K562 (cell line): ENCODE measurements at regions not wholly inside any gene's neighbourhood (a gene's known extent, or its start where the extent isn't known, plus 50 kb on each side); places are given as distances from the start of the nearest gene placed in this dataset.

Experiments
- CBX5 ChIP-seq: IDR thresholded peaks from 2 replicates; pipeline ENCODE4 v1.6.1; 2014; ENCODE audit warnings: low read depth, borderline replicate concordance
- CCAR2 ChIP-seq: fragments of 200-400 bp; formaldehyde crosslinking; IDR thresholded peaks from 2 replicates; pipeline ENCODE4 v1.6.1; 2017; ENCODE audit warnings: mild to moderate bottlenecking, low read depth, low read length
- MAFG ChIP-seq: fragments of 450-650 bp; conservative IDR thresholded peaks from 2 replicates; pipeline ENCODE4 v1.6.1; 2016; ENCODE audit warnings: missing genetic modification characterization, missing compliant biosample characterization
- POLR2A ChIP-seq: fragments of 450-650 bp; conservative IDR thresholded peaks from 2 replicates; pipeline ENCODE4 v1.6.1; 2016
- ZNF311 ChIP-seq: fragments of 250-450 bp; sonication (Bioruptor Pico); IDR thresholded peaks from 2 replicates; pipeline ENCODE4 v1.4.0; 2020; ENCODE audit warnings: mild to moderate bottlenecking, moderate library complexity
- ZNF699 ChIP-seq: fragments of 250-450 bp; sonication (Bioruptor Pico); IDR thresholded peaks from 2 replicates; pipeline ENCODE4 v1.8.0; 2021; ENCODE audit warnings: mild to moderate bottlenecking, moderate library complexity; ENCODE audit not compliant: insufficient replicate concordance
- TF ChIP-seq, protein P1 (sequence below): fragments of 250-450 bp; sonication (Bioruptor Pico); IDR thresholded peaks from 2 replicates; pipeline ENCODE4 v1.8.0; 2021; ENCODE audit warnings: mild to moderate bottlenecking, moderate library complexity

DNA sequence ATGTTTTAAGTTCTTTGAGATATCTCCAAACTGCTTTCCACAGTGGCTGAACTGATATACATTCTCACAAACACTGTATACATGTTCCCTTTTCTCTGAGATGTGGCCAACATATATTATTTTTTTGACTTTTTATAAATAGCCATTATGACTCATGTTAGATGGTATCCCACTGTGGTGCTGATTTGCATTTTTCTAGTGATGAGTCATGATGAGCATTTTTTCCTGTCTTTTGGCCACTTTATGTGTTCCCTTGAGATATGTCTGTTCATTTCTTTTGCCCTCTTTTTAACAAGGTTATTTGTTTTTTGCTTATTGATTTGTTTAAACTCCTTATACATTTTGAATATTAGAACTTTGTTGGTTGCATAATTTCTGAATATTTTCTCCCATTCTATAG, 1055.1 kb downstream of the NXPH1 start:
- TF ChIP-seq ZNF311 (CRISPR knock-in tag): no peak
- no peak for TF ChIP-seq CBX5
- TF ChIP-seq CCAR2: no peak
- TF ChIP-seq POLR2A: no peak
- TF ChIP-seq, protein P1, sequence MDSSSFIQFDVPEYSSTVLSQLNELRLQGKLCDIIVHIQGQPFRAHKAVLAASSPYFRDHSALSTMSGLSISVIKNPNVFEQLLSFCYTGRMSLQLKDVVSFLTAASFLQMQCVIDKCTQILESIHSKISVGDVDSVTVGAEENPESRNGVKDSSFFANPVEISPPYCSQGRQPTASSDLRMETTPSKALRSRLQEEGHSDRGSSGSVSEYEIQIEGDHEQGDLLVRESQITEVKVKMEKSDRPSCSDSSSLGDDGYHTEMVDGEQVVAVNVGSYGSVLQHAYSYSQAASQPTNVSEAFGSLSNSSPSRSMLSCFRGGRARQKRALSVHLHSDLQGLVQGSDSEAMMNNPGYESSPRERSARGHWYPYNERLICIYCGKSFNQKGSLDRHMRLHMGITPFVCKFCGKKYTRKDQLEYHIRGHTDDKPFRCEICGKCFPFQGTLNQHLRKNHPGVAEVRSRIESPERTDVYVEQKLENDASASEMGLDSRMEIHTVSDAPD: no peak
- TF ChIP-seq MAFG (tag): peak; percentile 59
- TF ChIP-seq ZNF699 (CRISPR knock-in tag): no peak
